ENCODE measurements at regions not wholly inside any gene's neighbourhood (a gene's known extent, or its start where the extent isn't known, plus 50 kb on each side); places are given as distances from the start of the nearest gene placed in this dataset.

DNA sequence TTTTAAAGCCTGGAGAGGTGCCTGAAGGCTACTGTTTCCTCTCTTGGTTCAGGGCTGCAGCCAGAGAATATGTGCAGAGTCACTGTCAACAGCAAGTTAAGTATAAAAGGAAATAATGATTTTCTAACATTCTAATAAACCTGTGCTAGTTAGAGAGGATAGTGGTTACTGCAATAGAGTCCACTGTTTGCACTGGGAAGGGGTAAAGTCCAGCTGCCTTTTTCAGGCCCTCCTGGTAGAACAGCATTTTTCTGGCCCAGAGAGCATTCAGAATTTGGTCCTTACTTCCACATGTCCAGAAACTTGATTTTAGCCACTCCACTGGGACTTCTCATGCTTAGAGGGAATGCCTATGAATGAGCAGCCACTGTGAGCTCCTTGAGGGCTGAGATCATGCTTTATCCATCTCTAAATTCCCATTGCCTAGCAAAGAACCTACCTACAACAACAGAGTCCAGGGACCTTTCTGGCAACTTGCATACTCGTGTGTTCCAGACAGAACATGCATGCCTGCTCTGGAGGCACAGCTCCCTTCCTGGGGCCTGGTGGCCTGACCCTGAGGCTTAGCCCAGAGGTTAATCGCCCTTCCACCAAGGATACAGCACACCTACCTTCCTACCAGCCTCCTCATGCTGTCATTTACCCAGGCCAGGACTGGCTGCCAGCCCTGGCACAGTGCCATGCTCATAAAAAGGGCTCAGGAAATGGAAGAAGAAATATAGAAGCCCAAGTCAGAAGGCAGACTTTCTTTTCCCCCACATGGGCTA is 50.3 kb upstream of the ATP13A3 start (continued):
- TF ChIP-seq ZMAT5 (CRISPR knock-in tag; IDR thresholded peaks at IDR 0.05; ENCODE audit: borderline replicate concordance, low read depth) (no peak), KAT7 (CRISPR knock-in tag; IDR thresholded peaks at IDR 0.05; ENCODE audit: borderline replicate concordance) (no peak), PPARG (CRISPR knock-in tag; conservative IDR thresholded peaks at IDR 0.05) (0 out of 2 replicates have a peak, but pooled peaks have one; percentile 14), HDAC2 (CRISPR knock-in tag; IDR thresholded peaks at IDR 0.05) (peak; percentile 51; the same call in 1 of the 2 replicates), PAX8 (CRISPR knock-in tag; IDR thresholded peaks at IDR 0.05; ENCODE audit: borderline replicate concordance) (no peak), ZZZ3 (CRISPR knock-in tag; IDR thresholded peaks at IDR 0.05; ENCODE audit: borderline replicate concordance) (no peak), ZNF350 (CRISPR knock-in tag; IDR thresholded peaks at IDR 0.05; ENCODE audit: borderline replicate concordance, low read depth) (no peak), ZNF280D (CRISPR knock-in tag; IDR thresholded peaks at IDR 0.05) (no peak), HMGA1 (CRISPR knock-in tag; conservative IDR thresholded peaks at IDR 0.05) (no peak), ZNF564 (CRISPR knock-in tag; IDR thresholded peaks at IDR 0.05) (0 out of 2 replicates have a peak, but pooled peaks have one; percentile 50), ZNF788 (CRISPR knock-in tag; IDR thresholded peaks at IDR 0.05; ENCODE audit: borderline replicate concordance) (no peak), DR1 (CRISPR knock-in tag; IDR thresholded peaks at IDR 0.05) (no peak), ZNF879 (CRISPR knock-in tag; IDR thresholded peaks at IDR 0.05) (no peak), IKZF1 (IDR thresholded peaks at IDR 0.05) (no peak), DNMT3B (CRISPR knock-in tag; conservative IDR thresholded peaks at IDR 0.05) (no peak), SKI (IDR thresholded peaks at IDR 0.05; ENCODE audit: partially characterized antibody) (no peak), JUNB (CRISPR knock-in tag; IDR thresholded peaks at IDR 0.05; ENCODE audit: borderline replicate concordance) (no peak), CERS6 (CRISPR knock-in tag; IDR thresholded peaks at IDR 0.05) (no peak), ZFP36L2 (CRISPR knock-in tag; IDR thresholded peaks at IDR 0.05) (no peak), ATF7 (IDR thresholded peaks at IDR 0.05) (no peak), ATF7 (CRISPR knock-in tag; IDR thresholded peaks at IDR 0.05) (no peak)
- TF ChIP-seq, protein P1, sequence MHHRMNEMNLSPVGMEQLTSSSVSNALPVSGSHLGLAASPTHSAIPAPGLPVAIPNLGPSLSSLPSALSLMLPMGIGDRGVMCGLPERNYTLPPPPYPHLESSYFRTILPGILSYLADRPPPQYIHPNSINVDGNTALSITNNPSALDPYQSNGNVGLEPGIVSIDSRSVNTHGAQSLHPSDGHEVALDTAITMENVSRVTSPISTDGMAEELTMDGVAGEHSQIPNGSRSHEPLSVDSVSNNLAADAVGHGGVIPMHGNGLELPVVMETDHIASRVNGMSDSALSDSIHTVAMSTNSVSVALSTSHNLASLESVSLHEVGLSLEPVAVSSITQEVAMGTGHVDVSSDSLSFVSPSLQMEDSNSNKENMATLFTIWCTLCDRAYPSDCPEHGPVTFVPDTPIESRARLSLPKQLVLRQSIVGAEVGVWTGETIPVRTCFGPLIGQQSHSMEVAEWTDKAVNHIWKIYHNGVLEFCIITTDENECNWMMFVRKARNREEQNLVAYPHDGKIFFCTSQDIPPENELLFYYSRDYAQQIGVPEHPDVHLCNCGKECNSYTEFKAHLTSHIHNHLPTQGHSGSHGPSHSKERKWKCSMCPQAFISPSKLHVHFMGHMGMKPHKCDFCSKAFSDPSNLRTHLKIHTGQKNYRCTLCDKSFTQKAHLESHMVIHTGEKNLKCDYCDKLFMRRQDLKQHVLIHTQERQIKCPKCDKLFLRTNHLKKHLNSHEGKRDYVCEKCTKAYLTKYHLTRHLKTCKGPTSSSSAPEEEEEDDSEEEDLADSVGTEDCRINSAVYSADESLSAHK (CRISPR knock-in tag; IDR thresholded peaks at IDR 0.05; ENCODE audit: borderline replicate concordance), result no peak
- TF ChIP-seq, protein P2, sequence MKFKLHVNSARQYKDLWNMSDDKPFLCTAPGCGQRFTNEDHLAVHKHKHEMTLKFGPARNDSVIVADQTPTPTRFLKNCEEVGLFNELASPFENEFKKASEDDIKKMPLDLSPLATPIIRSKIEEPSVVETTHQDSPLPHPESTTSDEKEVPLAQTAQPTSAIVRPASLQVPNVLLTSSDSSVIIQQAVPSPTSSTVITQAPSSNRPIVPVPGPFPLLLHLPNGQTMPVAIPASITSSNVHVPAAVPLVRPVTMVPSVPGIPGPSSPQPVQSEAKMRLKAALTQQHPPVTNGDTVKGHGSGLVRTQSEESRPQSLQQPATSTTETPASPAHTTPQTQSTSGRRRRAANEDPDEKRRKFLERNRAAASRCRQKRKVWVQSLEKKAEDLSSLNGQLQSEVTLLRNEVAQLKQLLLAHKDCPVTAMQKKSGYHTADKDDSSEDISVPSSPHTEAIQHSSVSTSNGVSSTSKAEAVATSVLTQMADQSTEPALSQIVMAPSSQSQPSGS (CRISPR knock-in tag; IDR thresholded peaks at IDR 0.05), result no peak
